ENCODE measurements at regions not wholly inside any gene's neighbourhood (a gene's known extent, or its start where the extent isn't known, plus 50 kb on each side); places are given as distances from the start of the nearest gene placed in this dataset.

DNA sequence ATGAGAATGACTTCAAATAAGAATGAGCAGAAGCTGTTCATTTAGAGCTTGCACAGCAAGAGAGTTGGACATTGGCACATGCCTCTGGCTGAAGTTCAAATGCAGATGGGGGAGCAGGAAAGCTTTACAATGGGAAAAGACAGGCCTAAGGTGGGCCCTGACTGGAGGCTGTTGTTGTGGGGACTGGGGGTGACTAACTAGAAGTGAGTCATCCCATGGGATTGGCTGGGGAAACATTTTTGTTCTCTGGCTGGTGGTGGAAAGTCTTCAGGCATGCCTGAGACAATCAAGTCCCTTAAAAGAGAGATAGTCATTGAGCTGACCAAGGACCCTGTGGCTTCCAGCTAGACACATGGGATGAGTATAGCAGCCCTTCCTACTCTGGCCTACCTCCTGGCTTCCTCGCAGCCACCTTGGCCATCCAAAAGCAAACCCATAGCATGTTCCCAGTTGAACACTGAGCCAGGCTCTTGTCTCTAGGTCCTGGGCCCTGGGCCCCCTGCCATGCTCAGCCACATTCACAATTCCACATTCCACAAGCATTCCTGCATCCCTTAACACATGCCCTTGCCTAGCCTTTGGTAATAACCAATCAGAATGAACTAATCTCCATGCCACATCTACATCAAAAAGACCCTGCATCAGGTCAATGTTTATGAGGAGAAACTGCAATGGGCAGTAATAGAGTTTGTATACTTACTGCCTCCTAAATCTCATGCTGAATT, 873.4 kb downstream of the NLGN4Y start:
- TF ChIP-seq CTCF (IDR thresholded peaks at IDR 0.05), result no peak
- Histone ChIP-seq H3K4me1 (no peaks in the 10 kb centered on the region), H3K27ac (no peak overlapping the region), H3K9me3 (no peaks in the 10 kb centered on the region), H3K27me3 (no peaks in the 10 kb centered on the region), H3K4me3 (no peak overlapping the region), H3K36me3 (no peaks in the 10 kb centered on the region)
- DNase-seq, result no peak
- no peak for ATAC-seq
- intact Hi-C loops (cut with DNase I), result no loop called here
- WGBS, 2 donors, result 83 to 88% methylated on average over 1 of the region's 1 CpG

DNA sequence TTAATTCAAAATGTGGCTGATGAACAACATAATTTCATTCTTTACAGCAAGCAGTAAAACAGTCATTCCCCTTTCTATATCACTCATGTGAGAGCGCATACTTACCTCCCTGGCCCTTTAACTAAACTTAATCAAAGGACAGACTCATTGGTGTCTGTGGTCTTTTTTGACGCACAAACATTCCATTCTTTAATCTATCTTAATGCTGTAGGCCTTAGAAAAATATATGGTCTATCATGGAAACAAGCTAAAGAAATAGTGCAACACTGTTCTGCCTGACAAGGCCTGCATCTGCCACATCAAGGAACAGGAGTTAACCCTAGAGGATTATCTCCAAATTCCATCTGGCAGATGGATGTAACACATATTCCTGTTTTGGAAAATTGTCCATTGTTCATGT, 878.1 kb downstream of the NLGN4Y start:
- no peak for ATAC-seq

DNA sequence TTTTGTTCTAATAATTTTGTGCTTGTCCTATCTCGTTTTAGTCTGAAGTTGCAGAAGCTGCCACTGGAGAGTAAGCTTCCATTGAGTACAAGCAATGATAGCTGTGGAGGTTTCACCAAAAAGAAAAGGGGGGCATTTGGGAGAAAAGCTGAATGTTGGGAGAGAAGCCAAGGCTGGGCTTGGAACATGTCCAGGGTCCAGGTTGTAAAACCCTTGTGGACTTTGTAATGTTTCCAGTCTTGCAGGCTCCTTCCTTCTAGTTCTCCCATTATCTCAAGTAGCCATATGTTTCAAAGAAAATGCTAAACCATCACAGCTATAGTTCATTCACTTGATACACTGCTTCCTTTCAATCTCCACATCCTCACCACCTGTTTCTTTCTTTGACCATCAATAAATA, 880.2 kb downstream of the NLGN4Y start:
- DNase-seq (no peak), ATAC-seq (no peak)
- no peak overlapping the region for H3K27ac ChIP-seq
- intact Hi-C loops (cut with DNase I), result no loop called here
- H3K27me3 ChIP-seq, result no peaks in the 10 kb centered on the region
- no peak for TF ChIP-seq CTCF (IDR thresholded peaks at IDR 0.05)
- 33 to 58% methylated on average over 1 of the region's 1 CpG for WGBS, 2 donors
- no peak overlapping the region for H3K4me3 ChIP-seq
- no peaks in the 10 kb centered on the region for H3K36me3 ChIP-seq
- H3K9me3 ChIP-seq, result no peaks in the 10 kb centered on the region
- no peaks in the 10 kb centered on the region for H3K4me1 ChIP-seq

More for the DNA sequence above, 878.1 kb downstream of the NLGN4Y start:
- no peaks in the 10 kb centered on the region for H3K4me1 ChIP-seq
- WGBS, 2 donors, result 66 to 92% methylated on average over 2 of the region's 2 CpGs
- intact Hi-C loops (cut with DNase I), result no loop called here
- H3K4me3 ChIP-seq, result no peak overlapping the region
- no peak overlapping the region for H3K27ac ChIP-seq
- no peaks in the 10 kb centered on the region for H3K27me3 ChIP-seq
- no peak for TF ChIP-seq CTCF (IDR thresholded peaks at IDR 0.05)
- no peak for DNase-seq
- H3K36me3 ChIP-seq, result no peaks in the 10 kb centered on the region
- H3K9me3 ChIP-seq, result no peaks in the 10 kb centered on the region

- no peaks in the 10 kb centered on the region for H3K9me3 ChIP-seq
- no peak overlapping the region for H3K27ac ChIP-seq
- no peak for TF ChIP-seq CTCF (IDR thresholded peaks at IDR 0.05)
- WGBS, 2 donors, result 79 to 83% methylated on average over 1 of the region's 1 CpG
- H3K36me3 ChIP-seq, result no peaks in the 10 kb centered on the region
- no peaks in the 10 kb centered on the region for H3K27me3 ChIP-seq
- no peak for DNase-seq
- H3K4me3 ChIP-seq, result no peak overlapping the region
- ATAC-seq, result no peak
- intact Hi-C loops (cut with DNase I), result no loop called here
- no peaks in the 10 kb centered on the region for H3K4me1 ChIP-seq
Observed at GRCh38 chrY:15415165-15415564, 890.8 kb downstream of the NLGN4Y start.

Measured in heart right ventricle (tissue), 16 donors.